Fibroblast of villous mesenchyme (primary cell): ENCODE measurements at regions not wholly inside any gene's neighbourhood (a gene's known extent, or its start where the extent isn't known, plus 50 kb on each side); places are given as distances from the start of the nearest gene placed in this dataset.

Experiments
- DNase-seq: peaks from one replicate; pipeline ENCODE4 v3.0.0-alpha.2; 2010; ENCODE audit warnings: low read depth
- H3K4me3 ChIP-seq: 2 replicates; pipeline ENCODE4 v1.5.1; 2011; ENCODE audit warnings: low read depth, mild to moderate bottlenecking, low read length
- TF ChIP-seq, protein P1 (sequence below): IDR thresholded peaks from 2 replicates; pipeline ENCODE4 v1.5.1; 2012; ENCODE audit warnings: low read depth, mild to moderate bottlenecking, low read length; ENCODE audit not compliant: insufficient read depth

DNA sequence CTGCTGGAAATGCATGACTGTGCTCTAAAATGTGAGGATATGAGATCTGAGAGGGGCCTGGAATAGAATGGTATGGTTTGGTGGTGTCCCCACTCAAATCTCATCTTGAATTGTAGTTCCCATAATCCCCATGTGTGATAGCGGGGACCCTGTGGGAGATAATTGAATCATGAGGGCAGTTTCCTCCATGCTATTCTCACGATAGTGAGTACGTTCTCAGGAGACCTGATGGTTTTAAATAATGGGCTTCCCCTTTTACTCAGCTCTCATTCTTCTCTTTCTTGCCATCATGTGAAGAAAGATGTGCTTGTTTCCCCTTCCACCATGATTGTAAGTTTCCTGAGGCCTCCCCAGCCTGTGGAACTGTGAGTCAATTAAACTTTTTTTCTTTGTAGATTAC is 133.6 kb upstream of the ADAMTS16 start:
- TF ChIP-seq, protein P1, sequence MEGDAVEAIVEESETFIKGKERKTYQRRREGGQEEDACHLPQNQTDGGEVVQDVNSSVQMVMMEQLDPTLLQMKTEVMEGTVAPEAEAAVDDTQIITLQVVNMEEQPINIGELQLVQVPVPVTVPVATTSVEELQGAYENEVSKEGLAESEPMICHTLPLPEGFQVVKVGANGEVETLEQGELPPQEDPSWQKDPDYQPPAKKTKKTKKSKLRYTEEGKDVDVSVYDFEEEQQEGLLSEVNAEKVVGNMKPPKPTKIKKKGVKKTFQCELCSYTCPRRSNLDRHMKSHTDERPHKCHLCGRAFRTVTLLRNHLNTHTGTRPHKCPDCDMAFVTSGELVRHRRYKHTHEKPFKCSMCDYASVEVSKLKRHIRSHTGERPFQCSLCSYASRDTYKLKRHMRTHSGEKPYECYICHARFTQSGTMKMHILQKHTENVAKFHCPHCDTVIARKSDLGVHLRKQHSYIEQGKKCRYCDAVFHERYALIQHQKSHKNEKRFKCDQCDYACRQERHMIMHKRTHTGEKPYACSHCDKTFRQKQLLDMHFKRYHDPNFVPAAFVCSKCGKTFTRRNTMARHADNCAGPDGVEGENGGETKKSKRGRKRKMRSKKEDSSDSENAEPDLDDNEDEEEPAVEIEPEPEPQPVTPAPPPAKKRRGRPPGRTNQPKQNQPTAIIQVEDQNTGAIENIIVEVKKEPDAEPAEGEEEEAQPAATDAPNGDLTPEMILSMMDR: no peak

DNA sequence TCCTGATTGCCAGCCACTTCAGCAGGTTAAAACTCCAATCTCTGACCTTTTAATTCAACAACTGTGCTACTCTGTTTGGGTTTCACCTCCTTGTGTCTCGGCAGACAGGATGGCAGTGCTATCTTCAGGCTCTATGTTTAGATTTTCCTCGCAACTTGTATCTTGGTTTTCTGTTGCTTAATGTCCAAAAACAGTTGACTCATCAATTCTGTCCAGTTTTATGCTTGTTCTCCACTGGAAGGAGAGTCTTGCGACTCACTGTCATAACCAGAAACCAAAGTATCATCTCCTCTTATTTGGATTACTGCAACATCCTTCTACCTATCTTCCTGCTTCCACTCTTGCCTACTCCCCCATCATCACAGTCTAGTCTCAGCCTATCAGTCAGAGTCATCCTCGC is 130.9 kb upstream of the ADAMTS16 start:
- DNase-seq: no peak
- H3K4me3 ChIP-seq: no peak overlapping the region
- TF ChIP-seq, protein P1: no peak

More for the DNA sequence above, 133.6 kb upstream of the ADAMTS16 start:
- DNase-seq: no peak
- no peak overlapping the region for H3K4me3 ChIP-seq

DNA sequence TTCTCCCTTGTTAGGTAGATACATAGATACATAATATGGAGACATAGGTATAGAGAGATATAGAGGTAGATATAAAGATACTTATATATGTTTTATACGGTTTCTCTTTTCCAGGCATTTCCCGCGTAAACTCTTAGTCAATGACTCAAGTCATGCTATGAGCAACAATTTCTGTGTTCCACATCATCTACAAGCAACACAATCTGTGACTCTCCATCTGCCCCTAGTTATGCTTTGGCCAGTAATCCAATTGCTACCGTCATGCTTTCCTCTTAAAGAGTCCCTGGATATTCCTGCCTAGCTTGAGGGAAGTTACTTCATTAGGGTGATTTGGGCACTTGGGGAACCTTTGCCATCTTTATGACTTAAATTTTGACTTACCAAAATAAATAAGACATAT is 129.0 kb upstream of the ADAMTS16 start:
- DNase-seq: no peak
- H3K4me3 ChIP-seq: no peak overlapping the region
- TF ChIP-seq, protein P1: no peak

DNA sequence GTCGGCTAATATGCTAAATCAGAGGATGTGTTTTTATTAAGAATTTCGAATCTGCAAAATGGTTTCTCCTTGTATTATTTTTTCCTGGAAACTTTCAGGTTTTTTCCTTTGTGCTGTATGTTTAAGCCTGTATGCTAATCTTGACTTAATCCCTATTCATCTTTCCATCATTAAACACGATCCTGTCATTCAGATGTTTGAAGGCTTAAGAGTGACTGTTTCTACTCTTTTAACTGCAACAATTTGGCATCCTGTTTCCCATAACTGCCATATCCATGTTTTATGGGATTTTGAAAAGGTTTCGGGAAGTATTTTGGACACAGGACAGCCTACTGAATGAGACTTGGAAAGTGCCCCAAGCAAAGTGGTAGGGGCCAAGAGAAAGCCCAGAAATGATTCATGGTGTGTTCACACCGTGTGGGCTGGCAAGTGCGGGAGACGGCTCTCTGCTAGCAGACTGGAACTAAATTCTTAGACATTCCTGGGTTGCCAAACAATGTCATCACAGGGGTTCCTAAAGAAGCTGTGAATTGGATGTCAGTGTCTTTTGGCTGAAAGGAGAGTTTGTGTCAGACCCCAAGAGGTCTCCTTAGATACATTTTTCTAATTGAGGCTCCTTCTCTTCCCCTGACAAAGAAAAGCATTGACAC is 125.4 kb upstream of the ADAMTS16 start:
- TF ChIP-seq, protein P1: no peak
- H3K4me3 ChIP-seq: no peak overlapping the region
- no peak for DNase-seq

DNA sequence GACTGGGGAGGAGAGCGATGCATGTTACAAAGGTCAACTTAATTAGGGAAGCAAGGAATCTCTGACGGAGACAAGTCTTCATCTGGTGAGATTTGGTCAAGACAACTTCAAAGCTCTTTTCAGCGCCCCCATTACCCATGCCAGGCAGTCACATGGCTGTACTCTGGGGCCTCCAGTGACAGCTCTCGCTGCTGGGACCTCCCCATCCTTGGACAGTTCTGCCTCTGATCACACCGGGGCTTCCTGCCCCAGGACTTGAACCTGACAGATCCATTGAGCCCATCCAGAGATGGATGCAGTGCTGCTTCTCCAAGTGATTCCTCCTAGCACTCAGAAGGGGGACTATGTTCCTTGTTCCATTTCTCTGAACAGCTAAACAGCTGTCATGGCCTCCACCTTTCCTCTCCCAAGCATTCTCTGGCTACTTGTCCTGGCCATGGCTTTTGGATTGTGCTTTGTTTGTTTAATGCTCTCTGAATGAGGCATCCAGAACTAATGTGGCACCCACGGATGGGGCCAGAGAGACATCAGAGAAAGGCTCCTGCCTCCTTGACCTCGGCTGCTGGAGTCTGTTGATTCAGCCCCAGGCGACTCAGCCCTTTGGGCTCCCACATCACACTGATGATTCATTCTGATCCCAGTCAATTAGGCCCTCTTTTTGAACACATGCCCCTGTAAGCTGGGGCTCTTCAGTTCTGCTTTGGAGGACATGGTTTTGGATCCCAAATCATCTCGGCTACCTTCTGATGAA is 122.1 kb upstream of the ADAMTS16 start:
- TF ChIP-seq, protein P1: no peak
- no peak overlapping the region for H3K4me3 ChIP-seq
- no peak for DNase-seq

DNA sequence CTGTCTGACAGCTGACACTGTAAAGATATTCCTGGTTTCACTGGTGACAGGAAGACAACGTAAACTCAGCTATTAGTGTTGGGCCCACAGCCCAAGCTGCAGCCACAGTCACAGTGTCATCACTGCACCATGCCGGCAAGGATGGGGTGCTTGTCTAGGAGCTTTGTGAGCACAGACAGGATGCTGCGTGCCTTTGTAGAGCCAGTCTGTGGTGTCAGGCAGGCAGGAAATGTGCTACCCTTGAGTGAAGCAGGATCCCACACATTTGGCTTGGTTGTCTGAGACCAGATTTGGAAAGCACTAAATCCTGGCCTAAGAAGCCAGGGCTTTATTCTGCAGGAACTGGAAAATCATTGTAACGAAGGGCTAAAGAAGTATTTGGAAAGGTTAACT is 121.6 kb upstream of the ADAMTS16 start:
- no peak overlapping the region for H3K4me3 ChIP-seq
- DNase-seq: no peak
- TF ChIP-seq, protein P1: no peak

DNA sequence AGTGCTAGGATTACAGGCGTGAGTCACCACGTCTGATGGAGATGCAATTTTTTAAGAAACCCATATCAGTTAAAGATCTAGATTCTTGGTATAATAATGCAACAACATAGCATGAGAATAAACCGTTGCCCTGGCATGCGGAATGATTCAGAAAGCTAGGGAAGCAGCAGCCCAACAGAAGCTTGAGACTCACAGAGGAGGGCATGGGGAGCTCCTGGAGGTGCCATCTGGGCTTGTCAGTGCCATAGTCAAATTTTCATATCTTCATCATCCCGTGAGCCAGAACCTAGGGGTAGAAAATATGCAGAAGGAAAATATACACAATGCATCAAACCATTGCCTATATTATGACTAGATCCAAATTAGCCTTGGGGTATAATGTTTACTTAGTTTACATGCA is 118.7 kb upstream of the ADAMTS16 start:
- TF ChIP-seq, protein P1: no peak
- no peak for DNase-seq
- H3K4me3 ChIP-seq: no peak overlapping the region
